Islet precursor cell (in vitro differentiated cells): ENCODE measurements at regions not wholly inside any gene's neighbourhood (a gene's known extent, or its start where the extent isn't known, plus 50 kb on each side); places are given as distances from the start of the nearest gene placed in this dataset.
A peak's percentile ranks its signal among the peaks of the same experiment; 100 is the strongest.

Experiments
- DNase-seq: peaks from one replicate; pipeline ENCODE4 v3.0.0-alpha.2; 2018

DNA sequence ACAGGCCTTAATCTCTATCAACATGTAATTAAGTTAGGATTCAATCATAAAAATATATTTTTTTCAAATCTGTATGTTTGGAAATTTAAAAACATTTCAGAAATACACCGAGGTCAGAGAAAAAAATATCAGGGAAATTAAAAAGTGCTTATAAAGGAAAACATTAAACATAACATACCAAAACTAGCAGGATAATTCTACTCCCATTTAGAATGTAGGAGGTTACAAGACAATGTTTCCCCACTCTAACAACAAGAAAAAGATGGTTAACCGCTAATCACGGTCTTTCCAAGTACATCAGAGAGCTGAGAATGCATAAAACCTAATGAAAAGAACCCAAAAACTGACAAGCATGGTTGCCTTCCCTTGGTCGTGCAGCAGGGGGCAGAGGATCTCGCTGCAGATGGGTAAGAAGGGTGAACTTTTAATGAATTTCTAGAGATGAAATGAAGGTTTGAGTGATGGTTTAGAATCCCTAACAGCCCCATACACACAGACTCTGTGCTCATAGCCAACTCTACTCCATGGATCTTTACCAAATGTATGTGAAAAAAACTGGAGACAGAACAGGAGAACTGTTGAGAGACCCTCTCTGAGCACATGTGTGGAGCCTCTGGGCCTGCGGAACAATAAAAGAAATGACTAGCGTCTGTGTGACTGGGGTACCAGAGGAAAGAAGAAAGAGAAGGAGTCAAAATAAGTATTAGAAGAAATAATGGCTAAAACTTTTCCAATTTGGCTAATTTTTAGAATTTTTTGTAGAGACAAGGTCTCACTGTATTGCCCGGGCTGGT, 51.3 kb upstream of the LSM14A start:
- peak; percentile 59 for DNase-seq
